GM12891 (cell line): ENCODE measurements at regions not wholly inside any gene's neighbourhood (a gene's known extent, or its start where the extent isn't known, plus 50 kb on each side); places are given as distances from the start of the nearest gene placed in this dataset.

Experiments used
- DNase-seq: peaks from one replicate; pipeline ENCODE4 v3.0.0; 2011; ENCODE audit warnings: low spot score; ENCODE audit not compliant: insufficient read length
- FAIRE-seq: peaks from 2 replicates; lab custom pipeline; 2011; peaks lifted over from hg19 to GRCh38; lab: Jason Lieb, UNC
- PAX5 ChIP-seq: IDR thresholded peaks from 2 replicates; pipeline ENCODE4 v1.6.1; 2011; ENCODE audit warnings: low read length, moderate library complexity, mild to moderate bottlenecking; ENCODE audit not compliant: insufficient read depth, severe bottlenecking
- POLR2A ChIP-seq: IDR thresholded peaks from 2 replicates; pipeline ENCODE4 v1.6.1; 2011; ENCODE audit warnings: low read depth, low read length, control low read depth
- POLR2AphosphoS5 ChIP-seq: IDR thresholded peaks from 2 replicates; pipeline ENCODE4 v1.6.1; 2011; ENCODE audit warnings: low read depth, low read length, control low read depth
- POU2F2 ChIP-seq: IDR thresholded peaks from 2 replicates; pipeline ENCODE4 v1.6.1; 2011; ENCODE audit warnings: low read depth, mild to moderate bottlenecking, control low read depth, low read length, moderate library complexity
- SPI1 ChIP-seq: IDR thresholded peaks from 2 replicates; pipeline ENCODE4 v1.6.1; 2011; ENCODE audit warnings: low read depth, low read length, control low read depth
- TAF1 ChIP-seq: IDR thresholded peaks from 2 replicates; pipeline ENCODE4 v1.6.1; 2011; ENCODE audit warnings: low read depth, low read length, control low read depth

GRCh38 chr5:103840600-103840999, 278.0 kb upstream of the NUDT12 start:
- FAIRE-seq (no peak), DNase-seq (no peak)
- TF ChIP-seq PAX5: no peak

DNA sequence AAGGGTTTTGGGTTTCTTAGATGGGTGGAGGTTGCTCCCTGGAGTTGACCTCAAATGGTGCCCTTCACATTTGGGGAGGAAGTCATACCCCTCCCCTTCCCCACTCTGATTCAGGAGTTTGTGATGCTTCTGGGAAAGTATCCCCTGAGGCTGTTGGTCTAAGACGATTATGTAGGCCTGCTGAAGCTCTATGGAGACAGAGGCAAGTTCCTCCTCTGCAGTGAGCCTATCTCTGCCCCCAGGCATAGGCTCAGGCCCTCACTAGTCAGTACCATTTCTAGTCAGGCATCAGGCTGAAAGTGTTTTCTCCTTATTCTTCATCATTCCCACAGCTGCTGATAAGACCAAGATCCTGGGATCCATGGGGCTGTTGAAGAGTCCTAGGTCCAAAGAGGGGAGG, 271.6 kb upstream of the NUDT12 start:
- no peak for DNase-seq
- no peak for FAIRE-seq
- TF ChIP-seq TAF1 (no peak), POLR2AphosphoS5 (no peak), PAX5 (no peak), POU2F2 (no peak), POLR2A (no peak), SPI1 (no peak)

GRCh38 chr5:103829585-103829984, 267.0 kb upstream of the NUDT12 start:
- no peak for FAIRE-seq
- no peak for DNase-seq
- TF ChIP-seq POLR2AphosphoS5 (no peak), POU2F2 (no peak), SPI1 (no peak), POLR2A (no peak)

DNA sequence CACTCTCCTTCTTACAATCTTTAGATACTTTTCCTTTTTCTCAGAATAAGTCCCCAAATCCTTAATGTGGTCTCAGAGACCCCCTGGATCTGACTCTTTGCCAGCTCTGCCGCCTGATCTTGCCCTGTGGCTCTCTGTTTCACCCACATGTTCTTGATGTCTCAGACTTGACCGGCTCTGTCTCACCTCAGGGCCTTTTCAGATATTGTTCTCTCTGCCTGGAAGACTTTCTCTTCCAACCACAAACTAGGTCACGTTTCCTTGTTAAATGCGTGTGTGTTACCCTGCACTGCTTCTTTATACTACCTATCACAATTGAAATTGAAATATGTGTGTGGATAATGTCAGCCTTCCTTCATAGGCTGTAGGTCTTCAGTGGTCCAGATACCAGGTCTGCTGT, 265.4 kb upstream of the NUDT12 start:
- no peak for TF ChIP-seq POLR2A
- TF ChIP-seq PAX5: no peak
- TF ChIP-seq POLR2AphosphoS5: no peak
- TF ChIP-seq SPI1: no peak
- no peak for TF ChIP-seq POU2F2
- TF ChIP-seq TAF1: no peak
- no peak for DNase-seq
- FAIRE-seq: no peak

DNA sequence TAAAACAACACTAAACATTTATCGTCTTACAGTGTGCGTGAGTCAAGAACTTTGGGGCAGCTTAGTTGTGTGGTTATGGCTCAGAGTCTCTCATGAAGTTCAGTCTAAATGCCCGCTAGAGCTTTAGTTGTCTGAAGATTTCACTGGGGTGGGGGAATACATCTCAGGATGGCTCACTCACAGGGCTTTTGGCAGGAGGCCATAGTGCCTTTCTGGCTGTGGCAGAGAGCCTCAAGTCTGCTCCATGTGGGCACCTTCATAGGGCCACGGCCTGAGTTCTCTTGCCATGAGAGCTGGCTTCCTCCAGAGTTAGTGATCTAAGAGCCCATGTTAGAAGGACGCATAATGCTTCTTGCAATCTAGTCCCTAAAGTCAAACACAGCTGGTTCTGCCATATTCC, 258.8 kb upstream of the NUDT12 start:
- DNase-seq: no peak
- TF ChIP-seq POU2F2: no peak
- TF ChIP-seq POLR2AphosphoS5: no peak
- TF ChIP-seq TAF1: no peak
- TF ChIP-seq SPI1: no peak
- TF ChIP-seq POLR2A: no peak
- no peak for TF ChIP-seq PAX5
- no peak for FAIRE-seq

DNA sequence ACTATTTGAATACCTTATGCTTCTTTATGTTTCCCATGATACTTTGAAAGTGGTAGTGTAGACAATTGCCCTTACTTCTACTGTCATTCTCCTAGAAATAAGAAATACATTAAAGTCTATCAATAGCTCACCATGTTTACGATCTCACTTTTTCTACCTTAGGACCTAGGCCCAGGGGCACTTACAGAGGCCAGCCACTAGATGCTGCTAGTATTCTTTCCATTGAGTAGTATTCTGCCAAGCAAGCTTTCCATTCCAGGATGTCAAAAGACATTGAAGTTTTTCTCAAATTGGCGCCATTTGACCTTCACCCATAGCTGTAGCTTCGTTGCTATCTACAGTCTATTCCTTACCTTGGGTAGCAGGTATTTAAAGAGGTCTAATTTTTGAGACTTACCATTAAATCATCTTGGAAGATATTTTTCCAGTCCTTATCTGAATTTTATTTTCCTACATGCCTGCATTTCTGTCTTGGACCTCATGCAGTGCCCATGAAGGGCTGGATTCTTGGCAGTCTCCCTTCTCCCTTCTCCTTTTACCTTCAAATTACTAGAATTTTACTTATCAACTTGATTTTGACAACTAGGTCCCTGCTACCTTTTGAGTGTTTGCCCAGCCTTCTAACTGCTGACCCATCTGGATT, 246.0 kb upstream of the NUDT12 start:
- FAIRE-seq: no peak
- peak; percentile 5 for DNase-seq
- TF ChIP-seq POLR2AphosphoS5 (no peak), TAF1 (no peak), POLR2A (no peak), PAX5 (no peak), SPI1 (no peak), POU2F2 (no peak)

DNA sequence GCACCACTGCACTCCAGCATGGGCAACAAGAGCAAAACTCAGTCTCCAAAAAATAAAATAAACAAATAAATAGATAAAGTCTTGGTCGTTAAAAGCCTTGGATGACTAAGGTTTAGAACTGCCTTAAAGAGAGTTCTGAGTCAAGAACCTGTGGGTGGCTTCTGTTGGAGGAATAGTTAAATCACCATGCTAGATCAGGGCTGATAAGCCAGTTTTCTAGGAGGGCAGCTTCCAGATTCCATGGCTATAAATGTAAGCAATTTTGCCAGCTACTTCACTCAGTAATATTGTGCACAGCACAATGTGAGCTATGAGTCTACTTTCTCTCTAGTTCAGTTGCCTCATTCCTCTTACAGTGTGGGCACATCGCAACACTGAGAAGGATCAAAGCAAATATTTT, 242.1 kb upstream of the NUDT12 start:
- DNase-seq: no peak
- no peak for TF ChIP-seq POU2F2
- TF ChIP-seq POLR2A: no peak
- TF ChIP-seq TAF1: no peak
- TF ChIP-seq POLR2AphosphoS5: no peak
- no peak for TF ChIP-seq SPI1
- FAIRE-seq: no peak

GRCh38 chr5:103801681-103802080, 239.1 kb upstream of the NUDT12 start:
- DNase-seq (no peak), FAIRE-seq (no peak)
- no peak for TF ChIP-seq POLR2A
- no peak for TF ChIP-seq POLR2AphosphoS5
- TF ChIP-seq PAX5: no peak
- no peak for TF ChIP-seq SPI1
- no peak for TF ChIP-seq POU2F2
- no peak for TF ChIP-seq TAF1

- FAIRE-seq (no peak), DNase-seq (no peak)
- no peak for TF ChIP-seq SPI1
- TF ChIP-seq POLR2A: no peak
- no peak for TF ChIP-seq PAX5
- no peak for TF ChIP-seq TAF1
- no peak for TF ChIP-seq POLR2AphosphoS5
- no peak for TF ChIP-seq POU2F2
These were observed 238.3 kb upstream of the NUDT12 start for GRCh38 chr5:103800741-103801495.

DNA sequence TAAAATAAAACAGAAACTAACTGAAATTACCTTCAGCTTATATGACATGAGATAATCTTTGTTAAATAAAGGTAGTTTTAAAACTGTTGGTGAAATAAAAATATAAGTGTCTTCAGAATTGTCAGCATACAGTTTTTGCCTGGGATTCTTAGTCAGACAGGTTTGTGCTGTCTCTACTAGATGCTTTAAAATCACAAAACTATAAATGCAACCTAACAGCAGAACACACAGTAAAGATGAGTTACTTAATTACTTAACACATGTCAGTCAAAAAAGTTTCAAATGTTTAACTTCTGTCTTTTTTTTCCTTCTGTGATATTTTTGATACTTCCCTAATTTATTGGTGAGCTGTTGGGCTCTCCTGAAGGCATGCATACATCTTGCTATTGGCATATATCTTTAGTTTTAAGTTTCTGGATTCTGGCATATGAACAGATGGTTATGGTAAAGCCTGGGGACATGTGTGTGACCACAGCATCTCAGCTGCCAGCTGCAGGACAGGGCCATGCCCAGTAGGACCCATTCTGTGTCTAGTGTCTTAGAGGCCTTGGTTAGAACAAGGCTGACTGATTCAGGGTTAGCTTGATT, 231.1 kb upstream of the NUDT12 start:
- no peak for FAIRE-seq
- no peak for TF ChIP-seq POU2F2
- TF ChIP-seq PAX5: no peak
- TF ChIP-seq POLR2A: no peak
- TF ChIP-seq POLR2AphosphoS5: no peak
- no peak for TF ChIP-seq SPI1
- TF ChIP-seq TAF1: no peak
- no peak for DNase-seq
